GM06990 (cell line): ENCODE measurements at regions not wholly inside any gene's neighbourhood (a gene's known extent, or its start where the extent isn't known, plus 50 kb on each side); places are given as distances from the start of the nearest gene placed in this dataset.
"Not testable (repeated sequence)": the region's sequence is repeated elsewhere in the genome, so short reads cannot be mapped to it uniquely, and the experiment has no call there.

Experiments
- DNase-seq: peaks from one replicate; pipeline ENCODE4 v3.0.0-alpha.2; 2011; ENCODE audit not compliant: insufficient read length; ENCODE audit errors: extremely low read depth
- H3K27me3 ChIP-seq: replicated peaks from 2 replicates; pipeline ENCODE4 v1.6.0; 2011; ENCODE audit warnings: low read length; ENCODE audit not compliant: control insufficient read depth, insufficient read depth
- H3K36me3 ChIP-seq: 2 replicates; pipeline ENCODE4 v1.5.1; 2011; ENCODE audit warnings: low read length; ENCODE audit not compliant: control insufficient read depth, insufficient read depth
- H3K4me3 ChIP-seq: replicated peaks from 2 replicates; pipeline ENCODE4 v1.5.1; 2011; ENCODE audit warnings: low read depth, mild to moderate bottlenecking, control low read depth, low read length
- CTCF ChIP-seq: IDR thresholded peaks from 2 replicates; pipeline ENCODE4 v1.5.1; 2011; ENCODE audit warnings: low read length, control low read depth, mild to moderate bottlenecking, inconsistent platforms; ENCODE audit not compliant: insufficient read depth, poor library complexity, severe bottlenecking

- no peaks in the 10 kb centered on the region for H3K27me3 ChIP-seq
- H3K36me3 ChIP-seq, result peaks cover 36% of the 10 kb centered on the region
- DNase-seq, result peak; percentile 61
- H3K4me3 ChIP-seq, result no peak overlapping the region
- TF ChIP-seq CTCF, result no peak
Observed at GRCh38 chr14:105738638-105739037, 212.3 kb downstream of the TMEM121 start.

- no peaks in the 10 kb centered on the region for H3K27me3 ChIP-seq
- DNase-seq, result peak; percentile 73
- no peak overlapping the region for H3K4me3 ChIP-seq
- H3K36me3 ChIP-seq, result peaks cover 36% of the 10 kb centered on the region
- TF ChIP-seq CTCF, result no peak
Observed at GRCh38 chr14:105739331-105740102, 213.1 kb downstream of the TMEM121 start.

- not testable (repeated sequence) for H3K27me3 ChIP-seq, H3K4me3 ChIP-seq, DNase-seq
- peaks cover 36% of the 10 kb centered on the region for H3K36me3 ChIP-seq
Observed at GRCh38 chr14:105740272-105740671, 213.9 kb downstream of the TMEM121 start.

- not testable (repeated sequence) for H3K27me3 ChIP-seq, H3K4me3 ChIP-seq, DNase-seq
- peaks cover 41% of the 10 kb centered on the region for H3K36me3 ChIP-seq
Observed at GRCh38 chr14:105740961-105741360, 214.6 kb downstream of the TMEM121 start.

GRCh38 chr14:105741707-105742530 lies 215.5 kb downstream of the TMEM121 start:
- not testable (repeated sequence) for H3K27me3 ChIP-seq
- peak; percentile 46 for DNase-seq
- Histone ChIP-seq H3K4me3 (peak overlapping the region; percentile 53), H3K36me3 (peaks cover 41% of the 10 kb centered on the region)

GRCh38 chr14:105742531-105742848 lies 216.1 kb downstream of the TMEM121 start:
- H3K4me3 ChIP-seq, result peak overlapping the region; percentile 53
- H3K36me3 ChIP-seq, result peaks cover 39% of the 10 kb centered on the region
- TF ChIP-seq CTCF, result no peak
- H3K27me3 ChIP-seq, result no peaks in the 10 kb centered on the region
- peak; percentile 46 for DNase-seq

GRCh38 chr14:105742904-105743701 lies 216.7 kb downstream of the TMEM121 start:
- peak overlapping the region; percentile 53 for H3K4me3 ChIP-seq
- H3K27me3 ChIP-seq, result not testable (repeated sequence)
- H3K36me3 ChIP-seq, result peaks cover 33% of the 10 kb centered on the region
- DNase-seq, result peak; percentile 44

GRCh38 chr14:105744213-105744787 lies 217.9 kb downstream of the TMEM121 start:
- Histone ChIP-seq H3K4me3 (peak overlapping the region; percentile 47), H3K36me3 (peaks cover 21% of the 10 kb centered on the region)
- not testable (repeated sequence) for DNase-seq, H3K27me3 ChIP-seq
